ENCODE measurements at regions not wholly inside any gene's neighbourhood (a gene's known extent, or its start where the extent isn't known, plus 50 kb on each side); places are given as distances from the start of the nearest gene placed in this dataset.
"Not testable (repeated sequence)": the region's sequence is repeated elsewhere in the genome, so short reads cannot be mapped to it uniquely, and the experiment has no call there.

- no peak for TF ChIP-seq CTCF (IDR thresholded peaks at IDR 0.05)
- TF ChIP-seq POLR2A (IDR thresholded peaks at IDR 0.05) = no peak
- no peak overlapping the region for H3K4me3 ChIP-seq (ENCODE audit: low read depth, poor library complexity, severe bottlenecking)
- 68 to 78% methylated on average over 5 of the region's 5 CpGs for WGBS, 2 donors
- intact Hi-C loops (cut with DNase I; ENCODE audit: low total_unique reads) = no loop called here
- DNase-seq (ENCODE audit: low spot score in 2 of 2) = no peak
These were observed 181.2 kb upstream of the PDE10A start for GRCh38 chr6:165844232-165844631.

- WGBS, 2 donors = 82 to 89% methylated on average over 11 of the region's 11 CpGs
- no peak overlapping the region for H3K4me3 ChIP-seq (ENCODE audit: low read depth, poor library complexity, severe bottlenecking)
- TF ChIP-seq POLR2A (IDR thresholded peaks at IDR 0.05) = no peak
- TF ChIP-seq CTCF (IDR thresholded peaks at IDR 0.05) = no peak
- intact Hi-C loops (cut with DNase I; ENCODE audit: low total_unique reads) = no loop called here
- DNase-seq (ENCODE audit: low spot score in 2 of 2) = no peak
These were observed 180.6 kb upstream of the PDE10A start for GRCh38 chr6:165843568-165844113.

GRCh38 chr6:165843121-165843520 lies 180.1 kb upstream of the PDE10A start:
- WGBS, 2 donors = 66 to 68% methylated on average over 5 of the region's 5 CpGs
- H3K4me3 ChIP-seq (ENCODE audit: low read depth, poor library complexity, severe bottlenecking) = no peak overlapping the region
- intact Hi-C loops (cut with DNase I; ENCODE audit: low total_unique reads) = no loop called here
- no peak for TF ChIP-seq POLR2A (IDR thresholded peaks at IDR 0.05)
- DNase-seq (ENCODE audit: low spot score in 2 of 2) = no peak

- DNase-seq (ENCODE audit: low spot score in 2 of 2) = no peak
- no peak overlapping the region for H3K4me3 ChIP-seq (ENCODE audit: low read depth, poor library complexity, severe bottlenecking)
- intact Hi-C loops (cut with DNase I; ENCODE audit: low total_unique reads) = no loop called here
- WGBS, 2 donors = 73 to 81% methylated on average over 12 of the region's 12 CpGs
- TF ChIP-seq POLR2A (IDR thresholded peaks at IDR 0.05) = no peak
- TF ChIP-seq CTCF (IDR thresholded peaks at IDR 0.05) = no peak
These were observed 179.4 kb upstream of the PDE10A start for GRCh38 chr6:165842281-165842936.

GRCh38 chr6:165841153-165841558 lies 178.1 kb upstream of the PDE10A start:
- no peak for TF ChIP-seq CTCF (IDR thresholded peaks at IDR 0.05)
- no peak for TF ChIP-seq POLR2A (IDR thresholded peaks at IDR 0.05)
- H3K4me3 ChIP-seq (ENCODE audit: low read depth, poor library complexity, severe bottlenecking) = no peak overlapping the region
- 88 to 90% methylated on average over 9 of the region's 9 CpGs for WGBS, 2 donors
- intact Hi-C loops (cut with DNase I; ENCODE audit: low total_unique reads) = no loop called here
- DNase-seq (ENCODE audit: low spot score in 2 of 2) = no peak

GRCh38 chr6:165837948-165838745 lies 175.1 kb upstream of the PDE10A start:
- WGBS, 2 donors = 59 to 68% methylated on average over 9 of the region's 9 CpGs
- intact Hi-C loops (cut with DNase I; ENCODE audit: low total_unique reads) = loop anchor here (5.0 kb wide), 1 partner anchor 1681 kb away; no protein-coding TSS in a partner anchor
- TF ChIP-seq CTCF (IDR thresholded peaks at IDR 0.05) = no peak
- TF ChIP-seq POLR2A (IDR thresholded peaks at IDR 0.05) = no peak

GRCh38 chr6:165836648-165837047 lies 173.6 kb upstream of the PDE10A start:
- H3K4me3 ChIP-seq (ENCODE audit: low read depth, poor library complexity, severe bottlenecking); DNase-seq (ENCODE audit: low spot score in 2 of 2): not testable (repeated sequence)
- intact Hi-C loops (cut with DNase I; ENCODE audit: low total_unique reads) = loop anchor here (5.0 kb wide), 1 partner anchor 1679 kb away; no protein-coding TSS in a partner anchor
- WGBS, 2 donors = 92% methylated on average over 4 of the region's 4 CpGs

More at GRCh38 chr6:165837948-165838745, 175.1 kb upstream of the PDE10A start:
- no peak overlapping the region for H3K4me3 ChIP-seq (ENCODE audit: low read depth, poor library complexity, severe bottlenecking)
- no peak for DNase-seq (ENCODE audit: low spot score in 2 of 2)

Measured in lower leg skin (tissue), 4 donors.